GM21825 (cell line): ENCODE measurements at regions not wholly inside any gene's neighbourhood (a gene's known extent, or its start where the extent isn't known, plus 50 kb on each side); places are given as distances from the start of the nearest gene placed in this dataset.
"Not testable (repeated sequence)": the region's sequence is repeated elsewhere in the genome, so short reads cannot be mapped to it uniquely, and the experiment has no call there.

Experiments
- ATAC-seq: cut with Tn5 transposase; IDR thresholded peaks from one replicate; pipeline ENCODE4 v1.9.1; 2021; ENCODE audit warnings: mild to moderate bottlenecking, moderate library complexity; ENCODE audit not compliant: unreplicated experiment

GRCh38 chr10:108582888-108583287, 1340.4 kb downstream of the XPNPEP1 start:
- ATAC-seq = no peak

DNA sequence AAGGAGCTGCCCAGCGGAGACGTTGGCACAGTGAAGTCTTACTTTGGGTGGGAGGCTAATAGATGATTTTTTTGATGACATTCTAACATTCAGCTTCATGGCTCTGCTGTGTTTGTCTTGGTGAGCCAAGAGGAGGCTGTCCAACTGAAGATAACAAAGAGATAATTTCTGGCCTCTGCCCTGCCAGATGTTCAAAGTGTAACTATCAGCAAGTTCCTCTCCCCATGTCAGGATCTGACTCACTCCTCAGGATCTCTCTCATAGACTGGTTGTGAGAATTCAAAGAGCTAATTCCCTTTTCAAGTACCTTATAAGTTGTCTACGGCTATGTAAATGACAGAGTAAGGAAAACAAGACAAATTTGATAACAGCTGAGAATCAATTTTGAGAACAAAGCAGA, 1340.9 kb downstream of the XPNPEP1 start:
- no peak for ATAC-seq

- no peak for ATAC-seq
Measured at GRCh38 chr10:108578258-108578657, 1345.1 kb downstream of the XPNPEP1 start.

DNA sequence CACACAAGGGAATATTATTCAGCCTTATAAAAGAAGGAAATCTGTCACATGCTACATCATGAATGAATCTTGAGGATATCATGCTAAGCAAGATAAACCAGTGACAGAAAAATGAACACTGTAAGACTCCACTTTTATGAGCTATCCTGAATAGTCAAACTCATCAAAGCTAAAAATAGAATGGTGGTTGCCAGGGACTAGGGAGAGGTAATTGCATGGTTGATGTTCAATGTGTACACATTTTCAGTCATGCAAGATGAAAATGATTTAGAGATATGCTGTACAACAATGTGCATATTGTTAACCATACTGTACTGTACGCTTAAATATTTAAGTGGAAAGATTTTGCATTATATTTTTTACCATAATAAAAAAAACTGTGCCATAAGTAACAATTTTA, 1349.1 kb downstream of the XPNPEP1 start:
- no peak for ATAC-seq

DNA sequence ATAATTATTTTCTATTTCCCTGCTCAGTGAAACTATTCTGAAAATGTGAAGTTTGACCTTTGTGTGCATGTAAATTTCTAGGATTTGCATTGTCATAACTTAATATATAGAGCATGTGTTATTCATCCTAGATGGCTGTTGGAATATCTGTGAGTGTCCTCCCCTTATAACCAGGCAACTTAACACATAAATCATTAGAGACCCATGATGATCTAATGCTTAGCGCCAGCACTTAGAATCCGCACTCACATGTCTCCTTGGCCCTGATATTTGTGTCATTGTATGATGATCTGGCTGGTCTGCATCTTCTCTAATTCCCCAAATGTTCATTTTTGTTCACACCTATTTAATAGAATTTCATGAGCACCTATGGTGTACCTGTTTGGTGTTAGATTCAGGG, 1354.5 kb downstream of the XPNPEP1 start:
- ATAC-seq = no peak

- no peak for ATAC-seq
Measured at GRCh38 chr10:108567899-108568752, 1355.2 kb downstream of the XPNPEP1 start.

GRCh38 chr10:108566316-108567107, 1356.8 kb downstream of the XPNPEP1 start:
- no peak for ATAC-seq

- ATAC-seq = no peak
Measured at GRCh38 chr10:108562105-108562504, 1361.2 kb downstream of the XPNPEP1 start.

DNA sequence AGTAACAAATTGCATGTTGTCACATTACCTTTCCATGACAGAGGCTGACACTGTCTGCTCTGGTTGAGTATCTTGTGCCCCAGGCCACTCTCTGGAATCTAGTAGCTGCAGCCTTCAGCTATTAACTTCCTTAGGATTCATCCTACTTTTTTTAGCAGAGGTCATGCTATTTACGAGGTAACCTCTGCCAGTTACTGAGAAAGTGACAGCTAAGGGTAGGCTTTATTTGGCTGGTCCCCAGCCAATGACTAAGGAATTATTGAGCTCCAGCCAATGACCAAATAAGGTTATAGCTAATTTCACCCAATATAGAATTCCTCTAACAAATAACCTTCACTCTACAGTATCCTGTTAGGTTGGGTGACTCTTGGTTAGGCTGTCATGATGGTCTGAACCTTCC, 1361.7 kb downstream of the XPNPEP1 start:
- ATAC-seq = no peak

DNA sequence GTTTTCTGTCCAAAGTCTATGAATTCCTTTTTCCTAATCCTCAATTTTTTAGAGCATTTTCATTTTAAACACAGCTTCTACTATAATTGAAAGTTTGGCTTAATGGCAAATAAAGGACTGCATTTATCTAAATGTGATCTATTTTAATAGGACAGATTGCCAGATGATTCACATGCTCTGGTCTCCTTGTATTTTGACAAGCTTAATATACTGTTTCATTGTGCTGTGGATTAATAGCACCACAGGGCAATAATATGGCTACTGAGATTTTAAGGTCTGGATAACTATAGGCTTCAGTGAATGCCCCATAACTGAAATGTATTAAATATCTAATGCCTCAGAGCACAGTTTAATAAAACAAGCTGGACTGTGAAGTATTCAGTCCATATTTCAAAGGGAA, 1362.8 kb downstream of the XPNPEP1 start:
- ATAC-seq = no peak

DNA sequence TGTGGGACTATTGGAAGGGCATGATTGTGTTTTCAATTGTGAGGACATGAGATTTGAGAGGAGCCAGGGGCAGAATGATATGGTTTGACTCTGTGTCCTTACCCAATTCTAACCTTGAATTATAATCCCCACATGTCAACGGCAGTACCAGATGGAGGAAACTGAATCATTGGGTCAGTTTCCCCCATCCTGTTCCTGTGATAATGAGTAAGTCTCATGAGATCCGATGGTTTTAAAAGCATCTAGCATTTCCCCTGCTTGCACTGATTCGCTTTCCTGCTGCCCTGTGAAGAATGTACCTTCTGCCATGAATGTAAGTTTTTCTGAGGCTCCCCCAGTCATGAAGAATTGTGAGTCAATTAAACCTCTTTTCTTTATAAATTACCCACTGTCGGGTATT, 1367.1 kb downstream of the XPNPEP1 start:
- no peak for ATAC-seq

DNA sequence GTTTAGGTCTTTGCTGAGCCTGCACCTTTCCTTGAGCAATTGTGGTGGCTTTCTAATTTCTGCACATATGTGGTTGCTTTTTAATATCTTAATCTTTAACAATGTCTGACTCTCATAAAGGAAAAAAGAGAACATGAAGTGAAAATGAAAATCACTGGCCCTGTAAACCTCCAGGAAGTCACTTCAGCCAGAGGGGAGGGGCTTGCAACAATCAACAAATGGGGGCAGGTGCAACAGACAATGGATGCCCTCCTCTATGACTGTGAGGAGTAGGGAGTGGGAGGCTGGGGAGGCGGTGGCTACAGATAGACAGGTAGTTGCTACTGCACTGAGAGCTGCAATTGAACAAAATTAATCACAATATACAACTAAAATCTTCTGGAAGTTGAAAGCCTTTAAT, 1377.4 kb downstream of the XPNPEP1 start:
- peak; percentile 96 for ATAC-seq

- ATAC-seq = no peak
Measured at GRCh38 chr10:108544500-108545120, 1378.7 kb downstream of the XPNPEP1 start.

GRCh38 chr10:108533551-108533950, 1369.0 kb upstream of the SORCS1 start:
- ATAC-seq = not testable (repeated sequence)

GRCh38 chr10:108523016-108523800, 1358.7 kb upstream of the SORCS1 start:
- no peak for ATAC-seq

DNA sequence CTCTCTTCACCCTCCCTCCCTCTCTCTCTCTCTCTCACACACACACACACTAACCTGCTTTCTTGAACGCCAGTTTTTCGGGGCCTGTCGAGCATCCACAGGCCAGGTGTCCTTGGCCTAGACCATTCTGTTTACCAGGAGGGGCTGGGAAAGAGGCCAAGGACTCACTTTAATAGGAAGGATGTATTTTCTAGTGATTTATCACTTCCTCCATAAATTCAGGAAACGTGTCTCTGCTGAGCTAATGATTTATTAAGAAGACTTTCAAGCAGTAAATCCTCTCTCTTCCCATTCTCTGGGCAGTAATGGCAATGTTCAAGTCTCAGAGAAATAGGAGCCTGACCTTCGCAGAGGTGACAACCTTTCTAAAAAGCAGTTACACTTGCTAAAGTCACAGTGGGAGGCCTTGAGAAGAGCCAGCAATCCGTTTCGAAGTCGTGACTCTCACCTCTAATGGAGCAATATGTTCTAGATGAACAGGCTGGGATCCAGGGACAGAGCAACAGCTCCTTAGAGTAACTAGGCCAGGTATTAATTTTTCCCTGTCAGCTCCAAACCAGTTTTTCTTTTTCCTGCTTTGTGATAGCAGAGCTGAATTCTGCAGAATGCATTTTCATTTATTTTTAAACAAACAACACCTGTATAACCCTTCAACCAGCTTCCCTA, 1357.5 kb upstream of the SORCS1 start:
- ATAC-seq = no peak

DNA sequence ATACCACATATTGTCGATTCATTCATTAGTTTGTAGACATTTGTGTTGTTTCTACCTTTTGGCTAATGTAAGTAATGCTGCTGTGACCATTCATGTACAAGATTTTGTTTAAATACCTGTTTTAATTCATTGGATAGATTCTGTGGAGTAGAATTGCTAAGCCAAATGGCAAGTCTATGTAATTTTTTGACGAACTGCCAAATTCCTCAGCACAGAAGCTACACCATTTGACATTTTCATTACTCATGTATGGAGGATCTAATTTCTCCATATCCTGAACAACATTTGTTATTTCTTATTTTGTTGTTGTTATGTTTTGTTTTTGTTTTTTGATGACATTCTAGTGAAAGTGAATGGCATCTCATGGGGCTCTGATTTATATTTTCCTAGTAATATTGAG, 1351.3 kb upstream of the SORCS1 start:
- no peak for ATAC-seq

- ATAC-seq = no peak
Measured at GRCh38 chr10:108500396-108500795, 1335.9 kb upstream of the SORCS1 start.

DNA sequence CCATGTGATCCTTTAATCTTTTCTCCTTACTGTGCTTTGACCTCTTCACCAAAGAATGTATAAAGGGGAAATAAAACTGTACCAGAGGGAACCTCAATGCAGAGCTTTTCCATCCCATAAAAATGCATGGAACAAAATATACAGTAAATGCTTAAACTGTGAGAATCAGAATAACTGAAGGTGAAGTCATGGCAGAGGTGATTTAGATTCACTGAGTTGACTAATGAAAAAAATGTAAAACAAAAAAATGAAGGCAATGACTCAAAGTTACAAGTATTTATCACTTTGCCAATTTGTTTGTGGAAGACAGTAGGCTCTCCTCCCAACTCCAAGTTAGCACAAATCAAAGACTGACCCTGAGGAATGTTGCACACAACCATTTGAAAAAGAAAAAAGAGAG, 1331.6 kb upstream of the SORCS1 start:
- no peak for ATAC-seq

DNA sequence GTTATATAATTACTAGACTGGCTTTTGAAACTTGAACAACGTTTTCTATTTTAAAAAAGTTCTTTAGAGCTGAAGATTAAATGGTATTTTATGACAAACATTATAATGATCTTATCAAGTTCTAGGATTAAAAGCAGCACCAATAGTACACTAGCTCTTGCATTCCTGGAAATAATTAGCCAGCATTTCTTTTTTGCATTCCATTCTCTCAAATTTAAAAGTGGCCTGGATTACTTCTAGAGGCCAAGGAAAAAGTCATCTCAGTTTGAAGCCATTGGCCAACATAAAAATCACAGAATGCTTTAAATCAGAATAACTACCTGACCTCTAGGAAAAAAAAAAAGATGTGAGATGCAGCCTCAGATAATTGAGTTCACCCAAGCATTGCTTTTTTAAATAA, 1326.4 kb upstream of the SORCS1 start:
- ATAC-seq = no peak
